RWPE1 (cell line): ENCODE measurements at regions not wholly inside any gene's neighbourhood (a gene's known extent, or its start where the extent isn't known, plus 50 kb on each side); places are given as distances from the start of the nearest gene placed in this dataset.
"Not testable (repeated sequence)": the region's sequence is repeated elsewhere in the genome, so short reads cannot be mapped to it uniquely, and the experiment has no call there.

Experiments
- CTCF ChIA-PET: fragments of 350-600 bp; sonication (Branson Sonifier 250); formaldehyde crosslinking; extraction: SDS; loops from one replicate; lab custom pipeline; 2021; lab: Yijun Ruan, JAX
- POLR2A ChIA-PET: fragments of 400-600 bp; formaldehyde crosslinking; extraction: SDS; loops from one replicate; lab custom pipeline; 2020; ENCODE audit warnings: antibody characterized with exemption; ENCODE audit not compliant: low non-redundant PET; lab: Yijun Ruan, JAX
- DNase-seq: peaks from one replicate; pipeline ENCODE4 v3.0.0; 2012; ENCODE audit warnings: low spot score
- H3K27ac ChIP-seq: fragments of 450-650 bp; 2 replicates; pipeline ENCODE4 v1.5.1; 2017
- CTCF ChIP-seq: fragments of 450-650 bp; conservative IDR thresholded peaks from 2 replicates; pipeline ENCODE4 v1.5.1; 2017; ENCODE audit warnings: low read depth, mild to moderate bottlenecking

DNA sequence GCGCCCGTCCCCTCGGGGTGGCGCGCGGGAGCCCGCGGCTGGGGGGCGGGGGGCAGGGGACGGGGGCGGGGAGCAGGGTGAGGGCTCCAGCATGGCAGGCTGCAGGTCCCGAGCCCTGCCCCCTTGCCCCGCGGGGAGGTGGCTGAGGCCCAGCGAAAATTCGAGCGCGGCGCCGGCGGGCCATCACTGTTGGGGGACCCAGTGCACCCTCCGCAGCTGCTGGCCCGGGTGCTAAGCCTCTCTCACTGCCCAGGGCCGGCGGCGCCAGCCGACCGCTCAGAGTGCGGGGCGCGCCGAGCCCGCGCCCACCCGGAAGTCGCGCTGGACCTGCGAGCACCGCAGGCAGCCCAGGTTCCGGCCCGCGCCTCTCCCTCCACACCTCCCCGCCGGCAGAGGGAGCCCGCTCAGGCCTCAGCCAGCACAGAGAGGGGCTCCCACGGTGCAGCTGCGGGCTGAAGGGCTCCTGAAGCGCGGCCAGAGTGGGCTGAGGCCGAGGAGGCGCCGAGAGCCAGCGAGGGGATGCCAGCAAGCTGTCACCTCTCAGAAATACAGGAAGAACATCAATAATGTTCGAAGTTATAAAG, 290.8 kb upstream of the PRSS16 start:
- TF ChIP-seq CTCF = peak; percentile 74
- peak overlapping the region; percentile 84 for H3K27ac ChIP-seq
- CTCF ChIA-PET, DNase-seq, POLR2A ChIA-PET: not testable (repeated sequence)

GRCh38 chr6:26957399-26958127, 289.9 kb upstream of the PRSS16 start:
- POLR2A ChIA-PET, DNase-seq, H3K27ac ChIP-seq, CTCF ChIA-PET: not testable (repeated sequence)

GRCh38 chr6:26961236-26961635, 286.3 kb upstream of the PRSS16 start:
- POLR2A ChIA-PET, H3K27ac ChIP-seq, DNase-seq: not testable (repeated sequence)
- CTCF ChIA-PET = interaction anchor here (0.6 kb wide), 1 partner anchor 203 kb away, joined by 3 read pairs; no protein-coding TSS in a partner anchor

DNA sequence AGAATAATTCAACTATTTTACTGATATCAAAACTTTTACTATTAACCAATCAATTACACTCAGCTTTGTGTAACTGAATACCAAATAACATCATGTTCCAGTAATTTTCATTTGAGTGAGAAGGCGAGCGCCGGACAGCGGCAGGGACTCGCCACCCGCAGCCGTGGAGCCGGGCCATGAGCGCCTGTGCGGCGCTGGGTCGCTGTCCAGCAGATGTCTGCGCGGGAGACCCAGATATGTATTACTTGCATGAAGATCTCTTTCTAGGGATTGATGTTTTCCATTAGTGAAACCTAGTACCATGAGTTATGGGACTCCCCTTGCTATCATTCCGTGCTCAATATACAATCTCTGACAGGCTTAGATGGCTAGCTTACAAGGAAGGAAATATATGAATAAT, 245.1 kb upstream of the PRSS16 start:
- no peak overlapping the region for H3K27ac ChIP-seq
- CTCF ChIA-PET = no interaction called here
- DNase-seq = no peak
- no peak for TF ChIP-seq CTCF
- POLR2A ChIA-PET = no interaction called here

- no peak for DNase-seq
- POLR2A ChIA-PET = no interaction called here
- H3K27ac ChIP-seq = no peak overlapping the region
- TF ChIP-seq CTCF = no peak
- CTCF ChIA-PET = no interaction called here
These were observed 240.5 kb upstream of the PRSS16 start for GRCh38 chr6:27007020-27007419.

GRCh38 chr6:27008613-27009012, 238.9 kb upstream of the PRSS16 start:
- H3K27ac ChIP-seq, DNase-seq, CTCF ChIA-PET, POLR2A ChIA-PET: not testable (repeated sequence)

DNA sequence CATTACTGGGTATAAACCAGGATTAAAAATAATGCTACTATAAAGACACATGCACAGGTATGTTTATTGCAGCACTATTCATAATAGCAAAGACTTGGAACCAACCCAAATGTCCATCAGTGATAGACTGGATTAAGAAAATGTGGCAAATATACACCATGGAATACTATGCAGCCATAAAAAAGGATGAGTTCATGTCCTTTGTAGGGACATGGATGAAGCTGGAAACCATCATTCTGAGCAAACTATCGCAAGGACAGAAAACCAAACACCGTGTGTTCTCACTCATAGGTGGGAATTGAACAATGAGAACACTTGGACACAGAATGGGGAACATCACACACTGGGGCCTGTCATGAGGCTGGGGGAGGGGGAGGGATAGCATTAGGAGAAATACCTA, 233.4 kb upstream of the PRSS16 start:
- POLR2A ChIA-PET, H3K27ac ChIP-seq, DNase-seq, CTCF ChIA-PET: not testable (repeated sequence)

GRCh38 chr6:27016689-27017088, 230.8 kb upstream of the PRSS16 start:
- H3K27ac ChIP-seq = no peak overlapping the region
- ChIA-PET CTCF (no interaction called here), POLR2A (no interaction called here)
- TF ChIP-seq CTCF = no peak
- DNase-seq = no peak

DNA sequence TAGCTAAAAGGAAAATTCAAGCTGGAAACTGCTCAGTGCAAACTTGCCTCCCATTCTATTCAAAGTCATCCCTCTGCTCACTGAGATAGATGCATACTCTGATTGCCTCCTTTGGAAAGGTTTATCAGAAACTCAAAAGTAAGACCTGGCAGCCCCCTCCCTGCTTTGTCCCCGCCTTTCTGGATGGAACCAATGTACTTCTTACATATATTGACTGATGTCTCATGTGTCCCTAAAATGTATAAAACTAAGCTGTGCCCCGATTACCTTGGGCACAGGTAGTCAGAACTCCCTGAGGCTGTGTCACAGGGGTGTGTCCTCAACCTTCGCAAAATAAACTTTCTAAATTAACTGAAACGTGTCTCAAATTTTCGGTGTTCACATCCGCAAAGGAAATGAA, 229.1 kb upstream of the PRSS16 start:
- DNase-seq, CTCF ChIA-PET, H3K27ac ChIP-seq, POLR2A ChIA-PET: not testable (repeated sequence)
